Neural cell (in vitro differentiated cells): ENCODE measurements at regions not wholly inside any gene's neighbourhood (a gene's known extent, or its start where the extent isn't known, plus 50 kb on each side); places are given as distances from the start of the nearest gene placed in this dataset.

ENCODE experiments used
- H2AFZ ChIP-seq: fragments of 200-600, 300-800 bp; sonication (generic), shearing (Covaris generic); 2 replicates; pipeline ENCODE4 v1.6.0; 2014; ENCODE audit warnings: low read depth, mild to moderate bottlenecking, antibody characterized with exemption, low read length, moderate library complexity
- H3F3A ChIP-seq: fragments of 200-600 bp; shearing (Covaris generic); 2 replicates; pipeline ENCODE4 v1.6.1; 2016; ENCODE audit warnings: mild to moderate bottlenecking, moderate library complexity, mixed read lengths, antibody characterized with exemption, low read length; ENCODE audit not compliant: insufficient read depth, poor library complexity, severe bottlenecking
- H3K27ac ChIP-seq: fragments of 200-600, 300-800 bp; sonication (generic), shearing (Covaris generic); 2 replicates; pipeline ENCODE4 v1.5.1; 2014; ENCODE audit warnings: mild to moderate bottlenecking, low read length, moderate library complexity
- H3K27me3 ChIP-seq: fragments of 300-800, 200-600 bp; sonication (generic), shearing (Covaris generic); 2 replicates; pipeline ENCODE4 v1.6.0; 2014; ENCODE audit warnings: mild to moderate bottlenecking, low read depth, low read length, moderate library complexity; ENCODE audit not compliant: insufficient read depth
- H3K36me3 ChIP-seq: fragments of 300-800, 200-600 bp; sonication (generic), shearing (Covaris generic); 2 replicates; pipeline ENCODE4 v1.5.1; 2014; ENCODE audit warnings: mild to moderate bottlenecking, antibody characterized with exemption, low read length, moderate library complexity; ENCODE audit not compliant: insufficient read depth
- H3K4me2 ChIP-seq: fragments of 300-800, 200-600 bp; sonication (generic), shearing (Covaris generic); 2 replicates; pipeline ENCODE4 v1.6.0; 2014; ENCODE audit warnings: mild to moderate bottlenecking, low read length
- H3K4me3 ChIP-seq: fragments of 300-800, 200-600 bp; sonication (generic), shearing (Covaris generic); 2 replicates; pipeline ENCODE4 v1.5.1; 2014; ENCODE audit warnings: mild to moderate bottlenecking, low read length, moderate library complexity
- H3K79me2 ChIP-seq: fragments of 200-600 bp; shearing (Covaris generic); replicated peaks from 2 replicates; pipeline ENCODE4 v1.6.0; 2014; ENCODE audit warnings: mild to moderate bottlenecking, low read length, moderate library complexity; ENCODE audit not compliant: insufficient read depth
- H3K9ac ChIP-seq: fragments of 300-800, 200-600 bp; sonication (generic), shearing (Covaris generic); 2 replicates; pipeline ENCODE4 v1.6.1; 2016; ENCODE audit warnings: mild to moderate bottlenecking, low read length, mixed read lengths
- H3K9me2 ChIP-seq: fragments of 200-600 bp; shearing (Covaris generic); 2 replicates; pipeline ENCODE4 v1.6.1; 2016; ENCODE audit warnings: mild to moderate bottlenecking, low read length, mixed read lengths; ENCODE audit not compliant: insufficient read depth
- H3K9me3 ChIP-seq: fragments of 200-600, 300-800 bp; sonication (generic), shearing (Covaris generic); 2 replicates; pipeline ENCODE4 v1.6.1; 2016; ENCODE audit warnings: mild to moderate bottlenecking, mixed run types, low read length, moderate library complexity, mixed read lengths
- H4K20me1 ChIP-seq: fragments of 200-600 bp; shearing (Covaris generic); 2 replicates; pipeline ENCODE4 v1.6.1; 2016; ENCODE audit warnings: mild to moderate bottlenecking, mixed run types; ENCODE audit not compliant: insufficient read depth
- EP300 ChIP-seq: fragments of 450-650 bp; conservative IDR thresholded peaks from 2 replicates; pipeline ENCODE4 v1.6.1; 2014; ENCODE audit warnings: antibody characterized with exemption, mild to moderate bottlenecking, moderate library complexity; ENCODE audit not compliant: poor library complexity, severe bottlenecking
- EZH2 ChIP-seq: fragments of 200-600, 300-800 bp; shearing (Covaris generic), sonication (generic); IDR thresholded peaks from 2 replicates; pipeline ENCODE4 v1.6.1; 2014; ENCODE audit warnings: antibody characterized with exemption, low read length, borderline replicate concordance, mild to moderate bottlenecking; ENCODE audit not compliant: insufficient read depth, poor library complexity, severe bottlenecking
- MXI1 ChIP-seq: fragments of 450-650 bp; conservative IDR thresholded peaks from 2 replicates; pipeline ENCODE4 v1.6.1; 2014; ENCODE audit warnings: antibody characterized with exemption, mild to moderate bottlenecking; ENCODE audit not compliant: poor library complexity, severe bottlenecking
- POLR2AphosphoS5 ChIP-seq: IDR thresholded peaks from 2 replicates; pipeline ENCODE4 v1.6.1; 2012
- RAD21 ChIP-seq: fragments of 450-650 bp; conservative IDR thresholded peaks from 2 replicates; pipeline ENCODE4 v1.6.1; 2014; ENCODE audit warnings: antibody characterized with exemption, mild to moderate bottlenecking, moderate library complexity
- REST ChIP-seq: IDR thresholded peaks from 2 replicates; pipeline ENCODE4 v1.6.1; 2012; ENCODE audit warnings: borderline replicate concordance
- SMC3 ChIP-seq: fragments of 450-650 bp; conservative IDR thresholded peaks from 2 replicates; pipeline ENCODE4 v1.6.1; 2014; ENCODE audit warnings: antibody characterized with exemption, mild to moderate bottlenecking, moderate library complexity; ENCODE audit not compliant: poor library complexity
- TAF1 ChIP-seq: IDR thresholded peaks from 2 replicates; pipeline ENCODE4 v1.6.1; 2012; ENCODE audit warnings: low read depth
- TF ChIP-seq, protein P1 (sequence below): fragments of 450-650 bp; IDR thresholded peaks from 2 replicates; pipeline ENCODE4 v1.5.1; 2014; ENCODE audit warnings: antibody characterized with exemption, mild to moderate bottlenecking, moderate library complexity; ENCODE audit not compliant: poor library complexity, severe bottlenecking

DNA sequence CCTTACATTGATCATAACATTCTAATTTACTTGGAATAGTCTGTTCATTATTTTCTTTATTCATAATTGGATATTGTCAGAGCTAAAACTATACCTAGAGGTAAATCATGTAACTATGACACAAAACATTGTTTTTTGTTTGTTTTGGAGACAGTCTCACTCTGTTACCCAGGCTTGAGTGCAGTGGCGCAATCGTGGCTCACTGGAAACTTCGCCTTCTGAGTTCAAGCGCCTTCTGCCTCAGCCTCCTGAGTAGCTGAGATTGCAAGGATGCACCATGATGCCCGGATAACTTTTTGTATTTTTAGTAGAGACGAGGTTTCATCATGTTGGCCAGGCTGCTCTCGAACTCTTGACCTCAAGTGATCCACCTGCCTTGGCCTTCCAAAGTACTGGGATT is 265.2 kb downstream of the FBXO8 start:
- Histone ChIP-seq H4K20me1 (no peaks in the 10 kb centered on the region), H3K4me3 (no peak overlapping the region), H3K9me2 (no peaks in the 10 kb centered on the region), H3K36me3 (no peaks in the 10 kb centered on the region), H3K9ac (no peak overlapping the region), H3K27ac (no peak overlapping the region), H3K4me2 (no peak overlapping the region), H3F3A (no peaks in the 10 kb centered on the region), H3K9me3 (no peaks in the 10 kb centered on the region), H3K27me3 (no peaks in the 10 kb centered on the region), H2AFZ (no peak overlapping the region), H3K79me2 (no peaks in the 10 kb centered on the region)
- TF ChIP-seq EZH2 (no peak), SMC3 (no peak), MXI1 (no peak), RAD21 (no peak), TAF1 (no peak), POLR2AphosphoS5 (no peak), EP300 (no peak), REST (no peak)
- TF ChIP-seq, protein P1, sequence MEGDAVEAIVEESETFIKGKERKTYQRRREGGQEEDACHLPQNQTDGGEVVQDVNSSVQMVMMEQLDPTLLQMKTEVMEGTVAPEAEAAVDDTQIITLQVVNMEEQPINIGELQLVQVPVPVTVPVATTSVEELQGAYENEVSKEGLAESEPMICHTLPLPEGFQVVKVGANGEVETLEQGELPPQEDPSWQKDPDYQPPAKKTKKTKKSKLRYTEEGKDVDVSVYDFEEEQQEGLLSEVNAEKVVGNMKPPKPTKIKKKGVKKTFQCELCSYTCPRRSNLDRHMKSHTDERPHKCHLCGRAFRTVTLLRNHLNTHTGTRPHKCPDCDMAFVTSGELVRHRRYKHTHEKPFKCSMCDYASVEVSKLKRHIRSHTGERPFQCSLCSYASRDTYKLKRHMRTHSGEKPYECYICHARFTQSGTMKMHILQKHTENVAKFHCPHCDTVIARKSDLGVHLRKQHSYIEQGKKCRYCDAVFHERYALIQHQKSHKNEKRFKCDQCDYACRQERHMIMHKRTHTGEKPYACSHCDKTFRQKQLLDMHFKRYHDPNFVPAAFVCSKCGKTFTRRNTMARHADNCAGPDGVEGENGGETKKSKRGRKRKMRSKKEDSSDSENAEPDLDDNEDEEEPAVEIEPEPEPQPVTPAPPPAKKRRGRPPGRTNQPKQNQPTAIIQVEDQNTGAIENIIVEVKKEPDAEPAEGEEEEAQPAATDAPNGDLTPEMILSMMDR = no peak

GRCh38 chr4:174016251-174016650 is 267.2 kb downstream of the FBXO8 start:
- Histone ChIP-seq H3K9ac (no peak overlapping the region), H4K20me1 (no peaks in the 10 kb centered on the region), H3K36me3 (no peaks in the 10 kb centered on the region), H2AFZ (no peak overlapping the region), H3K4me3 (no peak overlapping the region), H3K27ac (no peak overlapping the region), H3K9me2 (no peaks in the 10 kb centered on the region), H3F3A (no peaks in the 10 kb centered on the region), H3K27me3 (no peaks in the 10 kb centered on the region), H3K79me2 (no peaks in the 10 kb centered on the region), H3K9me3 (no peaks in the 10 kb centered on the region), H3K4me2 (no peak overlapping the region)
- TF ChIP-seq TAF1 (no peak), MXI1 (no peak), RAD21 (no peak), SMC3 (no peak), POLR2AphosphoS5 (no peak), EP300 (no peak), REST (no peak)
- TF ChIP-seq, protein P1 = no peak
